B cell (primary cell): ENCODE measurements at regions not wholly inside any gene's neighbourhood (a gene's known extent, or its start where the extent isn't known, plus 50 kb on each side); places are given as distances from the start of the nearest gene placed in this dataset.

Experiments used
- ATAC-seq: fragments of 200-7000 bp; cut with Tn5 transposase; one replicate; pipeline ENCODE4 v1.10.0; 2021; ENCODE audit warnings: low read depth, mild to moderate bottlenecking, moderate number of reproducible peaks, moderate library complexity
- CTCF ChIA-PET: fragments of 350-600 bp; sonication (Branson Sonifier 250); formaldehyde crosslinking; loops from one replicate; lab custom pipeline; 2021; ENCODE audit warnings: antibody characterized with exemption, inconsistent platforms; lab: Charles Lee
- POLR2A ChIA-PET: fragments of 350-600 bp; sonication (Branson Sonifier 250); formaldehyde crosslinking; loops from one replicate; lab custom pipeline; 2021; ENCODE audit warnings: antibody characterized with exemption; lab: Charles Lee
- DNase-seq: peaks from one replicate; pipeline ENCODE4 v3.0.0; 2013
- H2AFZ ChIP-seq: 2 replicates; pipeline ENCODE4 v1.6.1; 2012; ENCODE audit warnings: mild to moderate bottlenecking, low read depth, low read length; ENCODE audit not compliant: insufficient read depth, poor library complexity, severe bottlenecking
- H3K27ac ChIP-seq, 2 donors: 1 replicate in 1 of 2; 2 replicates in 1 of 2; pipeline ENCODE4 v1.5.1; 2012 to 2013; ENCODE audit warnings: low read length in 2 of 2, mild to moderate bottlenecking in 2 of 2, moderate library complexity in 1 of 2
- H3K27me3 ChIP-seq, 4 experiments: fragments of 200-600 bp in 1 of 4; sonication (generic) in 1 of 4; replicated peaks in 1 of 4; 1 replicate in 2 of 4; 2 replicates in 2 of 4; pipeline versions ENCODE4 v1.6.1 to v1.7.0; 2013 to 2016; ENCODE audit warnings: low read length in 3 of 4, mild to moderate bottlenecking in 2 of 4, mixed read lengths in 1 of 4, moderate library complexity in 1 of 4; ENCODE audit not compliant: insufficient read depth in 4 of 4, control insufficient read depth in 3 of 4; ENCODE audit errors: control extremely low read depth in 1 of 4
- H3K36me3 ChIP-seq, 2 experiments: replicated peaks in 1 of 2; 1 replicate in 1 of 2; 2 replicates in 1 of 2; pipeline versions ENCODE4 v1.6.1 to v1.7.1; 2013; ENCODE audit warnings: low read length in 1 of 2; ENCODE audit not compliant: insufficient read depth in 2 of 2, control insufficient read depth in 1 of 2; ENCODE audit errors: control extremely low read depth in 1 of 2, extremely low read depth in 1 of 2
- H3K4me1 ChIP-seq, 2 donors: fragments of 200-600 bp in 1 of 2; sonication (generic) in 1 of 2; 1 replicate in 1 of 2; 2 replicates in 1 of 2; pipeline versions ENCODE4 v1.5.1 to v1.6.1; 2013 to 2017; ENCODE audit warnings: low read length in 2 of 2; ENCODE audit not compliant: control insufficient read depth in 2 of 2, insufficient read depth in 2 of 2
- H3K4me2 ChIP-seq: replicated peaks from 2 replicates; pipeline ENCODE3; 2012; ENCODE audit warnings: mild to moderate bottlenecking, low read depth, low read length; ENCODE audit not compliant: poor library complexity, severe bottlenecking
- H3K4me3 ChIP-seq, 5 experiments: fragments of 200-600 bp in 1 of 5; sonication (generic) in 1 of 5; 1 replicate in 3 of 5; 2 replicates in 2 of 5; pipeline versions ENCODE4 v1.5.1 to v1.7.0; 2011 to 2016; ENCODE audit warnings: low read length in 4 of 5, mild to moderate bottlenecking in 4 of 5, low read depth in 2 of 5, control low read depth in 1 of 5, moderate library complexity in 1 of 5; ENCODE audit not compliant: insufficient read depth in 1 of 5; ENCODE audit errors: control extremely low read depth in 1 of 5, extremely low read depth in 1 of 5
- H3K79me2 ChIP-seq: fragments of 200-600 bp; sonication (generic); one replicate; pipeline ENCODE4 v1.6.0; 2016; ENCODE audit warnings: low read length; ENCODE audit not compliant: control insufficient read depth, insufficient read depth
- H3K9ac ChIP-seq: fragments of 200-600 bp; sonication (generic); 2 replicates; pipeline ENCODE4 v1.6.1; 2017; ENCODE audit warnings: mild to moderate bottlenecking, low read length, moderate library complexity
- H3K9me3 ChIP-seq, 3 donors: one replicate each; pipeline versions ENCODE4 v1.6.1 to v1.7.1; 2013; ENCODE audit warnings: low read length in 2 of 3; ENCODE audit not compliant: control insufficient read depth in 2 of 3, insufficient read depth in 1 of 3; ENCODE audit errors: control extremely low read depth in 1 of 3
- H4K20me1 ChIP-seq: 2 replicates; pipeline ENCODE4 v1.6.0; 2012; ENCODE audit warnings: mild to moderate bottlenecking, low read length; ENCODE audit not compliant: insufficient read depth, control insufficient read depth, poor library complexity, severe bottlenecking
- H3K27ac Mint-ChIP-seq: one replicate; pipeline ENCODE4 v1.8.0; 2021; ENCODE audit warnings: mixed read lengths
- H3K27me3 Mint-ChIP-seq: one replicate; pipeline ENCODE4 v1.8.0; 2021; ENCODE audit warnings: mixed read lengths
- H3K4me1 Mint-ChIP-seq: one replicate; pipeline ENCODE4 v1.8.0; 2021; ENCODE audit warnings: mixed read lengths
- H3K4me3 Mint-ChIP-seq: one replicate; pipeline ENCODE4 v1.8.0; 2021; ENCODE audit warnings: mixed read lengths
- H3K9me3 Mint-ChIP-seq: one replicate; pipeline ENCODE4 v1.8.0; 2022; ENCODE audit warnings: mixed read lengths; ENCODE audit not compliant: insufficient read depth
- CTCF ChIP-seq: fragments of 200-600 bp; IDR thresholded peaks from one replicate; pipeline ENCODE4 v1.8.0; 2022; ENCODE audit warnings: antibody characterized with exemption, mild to moderate bottlenecking
- EZH2 ChIP-seq: IDR thresholded peaks from 2 replicates; pipeline ENCODE4 v1.6.1; 2012; ENCODE audit warnings: borderline replicate concordance, low read depth, mild to moderate bottlenecking, moderate library complexity, low read length; ENCODE audit not compliant: insufficient read depth, poor library complexity, severe bottlenecking
- WGBS: methylation state at CpG from one replicate; pipeline ENCODE4 v1.1.5; 2013; ENCODE audit warnings: missing lambda C conversion rate; ENCODE audit not compliant: insufficient coverage; 5-methylcytosine and 5-hydroxymethylcytosine counted together
- intact Hi-C: fragments of 100-400 bp; cut with micrococcal nuclease; formaldehyde crosslinking; loops from one replicate; pipeline ENCODE4 v1.10.0; 2022

- no peak overlapping the region for H2AFZ ChIP-seq
- no peaks in the 10 kb centered on the region for H3K36me3 ChIP-seq
- H3K27me3 ChIP-seq = no peaks in the 10 kb centered on the region
- H3K9me3 ChIP-seq = peaks cover 0 to 5% (median 0%) of the 10 kb centered on the region in 3 donors
- Mint-ChIP-seq H3K27me3 (peaks cover 6% of the 10 kb centered on the region), H3K4me1 (no peaks in the 10 kb centered on the region), H3K9me3 (no peaks in the 10 kb centered on the region), H3K4me3 (no peak overlapping the region), H3K27ac (no peak overlapping the region)
- H3K4me3 ChIP-seq = no peak overlapping the region
- H3K79me2 ChIP-seq = no peaks in the 10 kb centered on the region
- ATAC-seq (no peak), DNase-seq (no peak)
- H3K27ac ChIP-seq = no peak overlapping the region
- TF ChIP-seq EZH2 (no peak), CTCF (no peak)
- no peak overlapping the region for H3K4me2 ChIP-seq
- H4K20me1 ChIP-seq = no peaks in the 10 kb centered on the region
- ChIA-PET CTCF (no interaction called here), POLR2A (no interaction called here)
- no peaks in the 10 kb centered on the region for H3K4me1 ChIP-seq
- H3K9ac ChIP-seq = no peak overlapping the region
- intact Hi-C loops = no loop called here
These were observed 141.6 kb upstream of the FRMD4B start for GRCh38 chr3:69527498-69527897.

DNA sequence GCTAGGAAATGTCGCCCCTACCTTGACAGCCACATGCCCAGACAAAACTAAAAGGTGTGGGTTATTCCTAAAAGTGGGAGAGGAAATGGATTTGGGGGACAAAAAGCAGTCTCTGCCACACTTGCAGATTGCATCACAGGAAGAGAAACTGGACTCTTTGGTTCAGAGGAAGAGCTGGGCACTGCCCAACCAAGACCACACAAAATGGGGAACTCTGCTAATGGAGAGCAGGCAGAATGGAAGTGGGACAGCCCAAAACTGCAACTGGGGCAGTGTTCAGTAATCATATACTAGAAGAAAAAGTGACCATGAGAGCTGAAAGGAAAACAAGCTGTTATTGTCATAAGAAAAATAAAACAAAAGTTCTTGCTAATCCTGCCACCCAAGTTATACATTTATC lies 138.9 kb upstream of the FRMD4B start:
- DNase-seq = no peak
- H3K27me3 ChIP-seq = no peaks in the 10 kb centered on the region
- Mint-ChIP-seq H3K9me3 (no peaks in the 10 kb centered on the region), H3K4me3 (no peak overlapping the region), H3K4me1 (no peaks in the 10 kb centered on the region), H3K27me3 (peaks cover 6% of the 10 kb centered on the region), H3K27ac (no peak overlapping the region)
- TF ChIP-seq EZH2 = no peak
- no peak for TF ChIP-seq CTCF
- no peaks in the 10 kb centered on the region for H3K36me3 ChIP-seq
- H3K9ac ChIP-seq = no peak overlapping the region
- no peak for ATAC-seq
- no peaks in the 10 kb centered on the region for H3K4me1 ChIP-seq
- H3K79me2 ChIP-seq = no peaks in the 10 kb centered on the region
- H3K27ac ChIP-seq = no peak overlapping the region
- ChIA-PET POLR2A (no interaction called here), CTCF (no interaction called here)
- intact Hi-C loops = no loop called here
- WGBS = no CpG with 5 or more reads among the region's 1 CpG
- no peak overlapping the region for H3K4me3 ChIP-seq
- H2AFZ ChIP-seq = no peak overlapping the region
- no peaks in the 10 kb centered on the region for H4K20me1 ChIP-seq
- H3K9me3 ChIP-seq = peaks cover 0 to 5% (median 0%) of the 10 kb centered on the region in 3 donors
- H3K4me2 ChIP-seq = no peak overlapping the region
